Neural cell (in vitro differentiated cells): ENCODE measurements at regions not wholly inside any gene's neighbourhood (a gene's known extent, or its start where the extent isn't known, plus 50 kb on each side); places are given as distances from the start of the nearest gene placed in this dataset.

Experiments used
- CTCF ChIP-seq: fragments of 450-650 bp; IDR thresholded peaks from 2 replicates; pipeline ENCODE4 v1.5.1; 2014; ENCODE audit warnings: antibody characterized with exemption, mild to moderate bottlenecking, moderate library complexity; ENCODE audit not compliant: poor library complexity, severe bottlenecking
- EP300 ChIP-seq: fragments of 450-650 bp; conservative IDR thresholded peaks from 2 replicates; pipeline ENCODE4 v1.6.1; 2014; ENCODE audit warnings: antibody characterized with exemption, mild to moderate bottlenecking, moderate library complexity; ENCODE audit not compliant: poor library complexity, severe bottlenecking
- EZH2 ChIP-seq: fragments of 200-600, 300-800 bp; shearing (Covaris generic), sonication (generic); IDR thresholded peaks from 2 replicates; pipeline ENCODE4 v1.6.1; 2014; ENCODE audit warnings: antibody characterized with exemption, low read length, borderline replicate concordance, mild to moderate bottlenecking; ENCODE audit not compliant: insufficient read depth, poor library complexity, severe bottlenecking
- POLR2AphosphoS5 ChIP-seq: IDR thresholded peaks from 2 replicates; pipeline ENCODE4 v1.6.1; 2012
- RAD21 ChIP-seq: fragments of 450-650 bp; conservative IDR thresholded peaks from 2 replicates; pipeline ENCODE4 v1.6.1; 2014; ENCODE audit warnings: antibody characterized with exemption, mild to moderate bottlenecking, moderate library complexity
- SMC3 ChIP-seq: fragments of 450-650 bp; conservative IDR thresholded peaks from 2 replicates; pipeline ENCODE4 v1.6.1; 2014; ENCODE audit warnings: antibody characterized with exemption, mild to moderate bottlenecking, moderate library complexity; ENCODE audit not compliant: poor library complexity
- TAF1 ChIP-seq: IDR thresholded peaks from 2 replicates; pipeline ENCODE4 v1.6.1; 2012; ENCODE audit warnings: low read depth
- TF ChIP-seq, protein P1 (sequence below): IDR thresholded peaks from 2 replicates; pipeline ENCODE4 v1.6.1; 2012; ENCODE audit warnings: borderline replicate concordance

DNA sequence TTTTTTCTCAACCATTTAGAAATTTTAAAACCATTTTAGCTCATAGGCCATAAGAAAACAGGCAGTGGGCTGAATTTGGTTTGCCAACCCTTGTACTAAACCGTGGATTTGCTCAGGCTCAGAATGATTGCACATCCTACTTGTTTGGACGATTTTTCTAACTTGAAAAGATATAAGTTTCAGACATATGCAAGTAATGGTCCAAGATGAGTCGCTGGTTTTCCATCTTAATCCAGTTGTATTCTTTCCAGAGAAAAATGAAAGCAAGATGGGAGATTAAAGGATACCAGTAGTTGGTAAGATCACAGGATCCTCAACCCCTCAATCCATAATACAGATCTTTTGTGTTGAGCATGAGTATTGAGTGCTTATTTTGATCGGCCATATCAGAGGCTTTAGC is 250.9 kb downstream of the TINAG start:
- TF ChIP-seq CTCF (no peak), TAF1 (no peak), POLR2AphosphoS5 (no peak), RAD21 (no peak), SMC3 (no peak), EZH2 (no peak), EP300 (no peak)
- TF ChIP-seq, protein P1, sequence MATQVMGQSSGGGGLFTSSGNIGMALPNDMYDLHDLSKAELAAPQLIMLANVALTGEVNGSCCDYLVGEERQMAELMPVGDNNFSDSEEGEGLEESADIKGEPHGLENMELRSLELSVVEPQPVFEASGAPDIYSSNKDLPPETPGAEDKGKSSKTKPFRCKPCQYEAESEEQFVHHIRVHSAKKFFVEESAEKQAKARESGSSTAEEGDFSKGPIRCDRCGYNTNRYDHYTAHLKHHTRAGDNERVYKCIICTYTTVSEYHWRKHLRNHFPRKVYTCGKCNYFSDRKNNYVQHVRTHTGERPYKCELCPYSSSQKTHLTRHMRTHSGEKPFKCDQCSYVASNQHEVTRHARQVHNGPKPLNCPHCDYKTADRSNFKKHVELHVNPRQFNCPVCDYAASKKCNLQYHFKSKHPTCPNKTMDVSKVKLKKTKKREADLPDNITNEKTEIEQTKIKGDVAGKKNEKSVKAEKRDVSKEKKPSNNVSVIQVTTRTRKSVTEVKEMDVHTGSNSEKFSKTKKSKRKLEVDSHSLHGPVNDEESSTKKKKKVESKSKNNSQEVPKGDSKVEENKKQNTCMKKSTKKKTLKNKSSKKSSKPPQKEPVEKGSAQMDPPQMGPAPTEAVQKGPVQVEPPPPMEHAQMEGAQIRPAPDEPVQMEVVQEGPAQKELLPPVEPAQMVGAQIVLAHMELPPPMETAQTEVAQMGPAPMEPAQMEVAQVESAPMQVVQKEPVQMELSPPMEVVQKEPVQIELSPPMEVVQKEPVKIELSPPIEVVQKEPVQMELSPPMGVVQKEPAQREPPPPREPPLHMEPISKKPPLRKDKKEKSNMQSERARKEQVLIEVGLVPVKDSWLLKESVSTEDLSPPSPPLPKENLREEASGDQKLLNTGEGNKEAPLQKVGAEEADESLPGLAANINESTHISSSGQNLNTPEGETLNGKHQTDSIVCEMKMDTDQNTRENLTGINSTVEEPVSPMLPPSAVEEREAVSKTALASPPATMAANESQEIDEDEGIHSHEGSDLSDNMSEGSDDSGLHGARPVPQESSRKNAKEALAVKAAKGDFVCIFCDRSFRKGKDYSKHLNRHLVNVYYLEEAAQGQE = no peak
